CD4-positive, alpha-beta T cell treated with Interleukin-10 for 1 hour (primary cell): ENCODE measurements at regions not wholly inside any gene's neighbourhood (a gene's known extent, or its start where the extent isn't known, plus 50 kb on each side); places are given as distances from the start of the nearest gene placed in this dataset.
"Not testable (repeated sequence)": the region's sequence is repeated elsewhere in the genome, so short reads cannot be mapped to it uniquely, and the experiment has no call there.

Experiments
- DNase-seq: peaks from one replicate; pipeline ENCODE4 v3.0.0-alpha.2; 2020

- not testable (repeated sequence) for DNase-seq
Observed at GRCh38 chrX:46151332-46151731, 393.9 kb downstream of the ZNF674 start.

GRCh38 chrX:46144566-46144965 is 400.7 kb downstream of the ZNF674 start:
- no peak for DNase-seq

- DNase-seq: no peak
Observed at GRCh38 chrX:46140272-46140671, 404.9 kb downstream of the ZNF674 start.

GRCh38 chrX:46130247-46130646 is 415.0 kb downstream of the ZNF674 start:
- DNase-seq: no peak

GRCh38 chrX:46125111-46125510 is 420.1 kb downstream of the ZNF674 start:
- DNase-seq: no peak

GRCh38 chrX:46117234-46117633 is 428.0 kb downstream of the ZNF674 start:
- no peak for DNase-seq

- not testable (repeated sequence) for DNase-seq
Observed at GRCh38 chrX:46087310-46087709, 457.9 kb downstream of the ZNF674 start.

GRCh38 chrX:46080121-46080520 is 465.1 kb downstream of the ZNF674 start:
- DNase-seq: not testable (repeated sequence)

GRCh38 chrX:46072791-46073190 is 472.4 kb downstream of the ZNF674 start:
- no peak for DNase-seq

- no peak for DNase-seq
Observed at GRCh38 chrX:46072372-46072771, 472.8 kb downstream of the ZNF674 start.

- no peak for DNase-seq
Observed at GRCh38 chrX:46070421-46070820, 474.8 kb downstream of the ZNF674 start.

GRCh38 chrX:46059316-46059715 is 485.9 kb downstream of the ZNF674 start:
- DNase-seq: no peak

GRCh38 chrX:46044486-46044885 is 500.7 kb downstream of the ZNF674 start:
- no peak for DNase-seq

GRCh38 chrX:46040001-46040400 is 505.2 kb downstream of the ZNF674 start:
- DNase-seq: no peak

- DNase-seq: no peak
Observed at GRCh38 chrX:46039526-46039925, 505.7 kb downstream of the ZNF674 start.

GRCh38 chrX:46036508-46036907 is 508.7 kb downstream of the ZNF674 start:
- no peak for DNase-seq

- no peak for DNase-seq
Observed at GRCh38 chrX:46034868-46035267, 510.4 kb downstream of the ZNF674 start.

GRCh38 chrX:46029777-46030176 is 515.4 kb downstream of the ZNF674 start:
- no peak for DNase-seq

- no peak for DNase-seq
Observed at GRCh38 chrX:46016296-46016695, 528.9 kb downstream of the ZNF674 start.

GRCh38 chrX:46015653-46016052 is 529.6 kb downstream of the ZNF674 start:
- no peak for DNase-seq

GRCh38 chrX:45992402-45993123 is 552.7 kb downstream of the ZNF674 start:
- no peak for DNase-seq

- DNase-seq: no peak
Observed at GRCh38 chrX:45986971-45987370, 558.2 kb downstream of the ZNF674 start.

- DNase-seq: no peak
Observed at GRCh38 chrX:45986081-45986480, 559.1 kb downstream of the ZNF674 start.

GRCh38 chrX:45982958-45983727 is 562.1 kb downstream of the ZNF674 start:
- not testable (repeated sequence) for DNase-seq
